GM12878 (cell line): ENCODE measurements at regions not wholly inside any gene's neighbourhood (a gene's known extent, or its start where the extent isn't known, plus 50 kb on each side); places are given as distances from the start of the nearest gene placed in this dataset.
A peak's percentile ranks its signal among the peaks of the same experiment; 100 is the strongest.

Source experiments
- ATAC-seq: fragments of 200-7000 bp; cut with Tn5 transposase; 3 replicates; pipeline ENCODE4 v1.9.1; 2020; ENCODE audit warnings: mild to moderate bottlenecking, moderate library complexity
- BruUV-seq: library from RNA; stranded (reverse); fragments of 400-500 nt; replicated peaks from 2 replicates; lab custom pipeline; 2021; lab: Mats Ljungman, UMichigan
- CTCF ChIA-PET: fragments of 300-600 bp; sonication (Branson Sonifier 250); formaldehyde crosslinking; extraction: SDS; loops from one replicate; lab custom pipeline; 2021; ENCODE audit warnings: inconsistent platforms; lab: Yijun Ruan, JAX
- POLR2A ChIA-PET: fragments of 350-600 bp; formaldehyde crosslinking; extraction: SDS; loops from one replicate; lab custom pipeline; 2021; ENCODE audit warnings: inconsistent platforms; lab: Charles Lee
- RAD21 ChIA-PET: fragments of 300-600 bp; sonication (Branson Sonifier 250); formaldehyde crosslinking; loops from one replicate; lab custom pipeline; 2023; ENCODE audit warnings: antibody characterized with exemption; ENCODE audit not compliant: unreplicated experiment; lab: Charles Lee
- SMC1A ChIA-PET: fragments of 300-600 bp; sonication (Branson Sonifier 250); formaldehyde crosslinking; loops from one replicate; lab custom pipeline; 2023; ENCODE audit not compliant: unreplicated experiment, uncharacterized antibody; lab: Charles Lee
- DNase-seq: peaks from one replicate; pipeline ENCODE4 v3.0.0-alpha.2; 2011; ENCODE audit warnings: low read depth, low spot score
- FAIRE-seq: peaks from 3 replicates; lab custom pipeline; 2011; peaks lifted over from hg19 to GRCh38; lab: Jason Lieb, UNC
- H2AFZ ChIP-seq: 2 replicates; pipeline ENCODE4 v1.6.0; 2011; ENCODE audit warnings: low read depth, low read length, control low read depth; ENCODE audit not compliant: control insufficient read depth
- H3K27ac ChIP-seq: 2 replicates; pipeline ENCODE4 v1.5.1; 2011; ENCODE audit warnings: control low read depth; ENCODE audit not compliant: control insufficient read depth, insufficient read depth
- H3K27me3 ChIP-seq, 2 experiments: replicated peaks in 1 of 2; 2 replicates each; pipeline versions ENCODE4 v1.6.0 to v1.6.1; 2011; ENCODE audit warnings: low read length in 1 of 2; ENCODE audit not compliant: control insufficient read depth in 2 of 2, insufficient read depth in 2 of 2
- H3K36me3 ChIP-seq, 2 experiments: 2 replicates each; pipeline ENCODE4 v1.5.1; 2011; ENCODE audit warnings: low read length in 1 of 2; ENCODE audit not compliant: control insufficient read depth in 2 of 2, insufficient read depth in 2 of 2
- H3K4me1 ChIP-seq: 2 replicates; pipeline ENCODE4 v1.6.1; 2011; ENCODE audit warnings: mild to moderate bottlenecking, low read length, moderate library complexity, mixed read lengths; ENCODE audit not compliant: control insufficient read depth, insufficient read depth
- H3K4me2 ChIP-seq: 2 replicates; pipeline ENCODE4 v1.6.0; 2011; ENCODE audit warnings: control low read depth; ENCODE audit not compliant: control insufficient read depth, insufficient read depth
- H3K4me3 ChIP-seq: fragments of 200-600 bp; sonication (generic); 2 replicates; pipeline ENCODE4 v1.5.1; 2016
- H3K79me2 ChIP-seq: 2 replicates; pipeline ENCODE4 v1.6.0; 2011; ENCODE audit warnings: low read length; ENCODE audit not compliant: control insufficient read depth, insufficient read depth
- H3K9ac ChIP-seq: 2 replicates; pipeline ENCODE4 v1.8.0; 2011; ENCODE audit warnings: low read length, control low read depth, mixed read lengths; ENCODE audit not compliant: control insufficient read depth, insufficient read depth
- H3K9me3 ChIP-seq: replicated peaks from 3 replicates; pipeline ENCODE4 v1.5.1; 2011; ENCODE audit warnings: mild to moderate bottlenecking, low read length; ENCODE audit not compliant: control insufficient read depth, insufficient read depth
- H4K20me1 ChIP-seq: 2 replicates; pipeline ENCODE4 v1.6.0; 2011; ENCODE audit not compliant: control insufficient read depth, insufficient read depth
- CBFB ChIP-seq: IDR thresholded peaks from 2 replicates; pipeline ENCODE4 v1.6.1; 2016; ENCODE audit warnings: antibody characterized with exemption, low read depth
- CREB1 ChIP-seq: IDR thresholded peaks from 2 replicates; pipeline ENCODE4 v1.6.1; 2012; ENCODE audit warnings: low read depth, mild to moderate bottlenecking, inconsistent platforms
- IKZF2 ChIP-seq, 2 experiments: fragments of 450-650 bp; IDR thresholded peaks; 2 replicates each; pipeline ENCODE4 v1.6.1; 2017; ENCODE audit warnings: mild to moderate bottlenecking in 2 of 2, moderate library complexity in 2 of 2
- POU2F2 ChIP-seq: IDR thresholded peaks from 3 replicates; pipeline ENCODE4 v1.6.1; 2011; ENCODE audit warnings: low read depth, mild to moderate bottlenecking, low read length, borderline replicate concordance
- TBL1XR1 ChIP-seq: IDR thresholded peaks from 2 replicates; pipeline ENCODE4 v1.6.1; 2012; ENCODE audit warnings: low read depth, low read length, improper control_type of control experiment
- WGBS: methylation state at CpG from one replicate; pipeline ENCODE4 v1.1.6; 2016; ENCODE audit warnings: low lambda C conversion rate; ENCODE audit not compliant: insufficient replicate concordance, insufficient coverage; ENCODE audit errors: missing lambda C conversion rate; 5-methylcytosine and 5-hydroxymethylcytosine counted together
- in situ Hi-C: fragments of 300-500 bp; cut with MboI; formaldehyde crosslinking; loops from 9 replicates; pipeline ENCODE4 v1.14.3; 2018; ENCODE audit warnings: mixed read lengths
- intact Hi-C: fragments of 100-400 bp; cut with micrococcal nuclease; formaldehyde crosslinking; loops from one replicate; pipeline ENCODE4 v1.14.2; 2022; ENCODE audit not compliant: unreplicated experiment
- TF ChIP-seq, protein P1 (sequence below): IDR thresholded peaks from 2 replicates; pipeline ENCODE4 v1.6.1; 2012; ENCODE audit warnings: low read depth, low read length, improper control_type of control experiment
- TF ChIP-seq, protein P2 (sequence below): IDR thresholded peaks from 2 replicates; pipeline ENCODE4 v1.6.1; 2011; ENCODE audit warnings: mild to moderate bottlenecking, low read depth, low read length, moderate library complexity; ENCODE audit not compliant: insufficient replicate concordance
- TF ChIP-seq, protein P3 (sequence below): IDR thresholded peaks from 2 replicates; pipeline ENCODE4 v1.6.1; 2012; ENCODE audit warnings: improper control_type of control experiment, low read depth, low read length; ENCODE audit not compliant: insufficient replicate concordance

DNA sequence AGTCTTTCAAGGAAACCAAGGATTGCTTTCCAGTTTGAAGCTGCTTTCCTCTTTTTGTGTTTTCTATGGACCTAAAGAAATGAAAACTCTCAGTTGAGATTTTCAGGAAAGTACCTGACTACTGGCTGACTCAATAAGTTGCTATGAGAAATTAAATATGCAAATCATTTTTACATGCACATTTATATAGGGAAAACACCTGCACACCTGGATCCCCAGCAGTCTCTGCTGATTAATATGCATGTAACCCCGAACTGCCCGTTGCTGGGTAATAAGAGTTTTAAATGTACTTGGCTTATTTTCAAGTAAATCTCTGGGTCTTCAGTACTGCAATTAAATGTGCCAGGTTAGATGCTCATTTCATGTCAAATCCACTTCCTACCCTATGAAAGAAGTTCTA, 77.2 kb downstream of the KBTBD8 start:
- Histone ChIP-seq H3K9me3 (no peaks in the 10 kb centered on the region), H3K36me3 (no peaks in the 10 kb centered on the region), H4K20me1 (no peaks in the 10 kb centered on the region), H3K27ac (no peak overlapping the region), H3K79me2 (no peaks in the 10 kb centered on the region), H2AFZ (no peak overlapping the region), H3K4me1 (no peaks in the 10 kb centered on the region), H3K4me3 (no peak overlapping the region), H3K27me3 (no peaks in the 10 kb centered on the region), H3K9ac (no peak overlapping the region), H3K4me2 (no peak overlapping the region)
- BruUV-seq: no TSS peak
- DNase-seq (no peak), ATAC-seq (peak; percentile 71), FAIRE-seq (no peak)
- 26% methylated on average over 2 of the region's 2 CpGs for WGBS
- peak; percentile 65; the same call in 1 of the 3 replicates for TF ChIP-seq POU2F2
- TF ChIP-seq TBL1XR1: no peak
- SMC1A ChIA-PET: no interaction called here
- RAD21 ChIA-PET: interaction anchor here (1.1 kb wide), 1 partner anchor 27 kb away, joined by 4 read pairs; no protein-coding TSS in a partner anchor
- POLR2A ChIA-PET: no interaction called here
- in situ Hi-C loops (no loop called here), intact Hi-C loops (no loop called here)
- CTCF ChIA-PET: interaction anchor here (0.8 kb wide), 1 partner anchor 26 kb away, joined by 3 read pairs; no protein-coding TSS in a partner anchor

DNA sequence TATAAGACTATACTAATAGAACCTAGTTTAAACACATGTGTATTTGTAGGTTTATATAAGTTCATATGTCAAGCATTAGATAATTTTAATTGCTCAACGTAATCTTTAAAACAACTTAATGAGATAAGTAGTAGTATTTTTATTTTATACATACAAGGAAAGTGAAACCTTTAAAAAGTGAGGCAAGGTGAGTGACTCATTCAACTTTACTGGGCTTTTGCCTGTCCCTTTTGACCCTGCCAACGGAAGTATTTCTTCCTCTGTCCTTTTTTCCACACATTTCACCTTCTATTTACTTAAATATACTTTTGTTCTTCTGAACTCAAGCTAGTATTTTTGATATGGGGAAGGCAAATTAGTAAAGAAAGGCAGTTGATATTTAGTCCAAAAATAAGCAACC, 78.5 kb downstream of the KBTBD8 start:
- Histone ChIP-seq H3K27me3 (no peaks in the 10 kb centered on the region), H3K27ac (no peak overlapping the region), H3K9ac (no peak overlapping the region), H3K79me2 (no peaks in the 10 kb centered on the region), H3K4me2 (no peak overlapping the region), H3K4me1 (no peaks in the 10 kb centered on the region), H4K20me1 (no peaks in the 10 kb centered on the region), H3K4me3 (no peak overlapping the region), H3K9me3 (no peaks in the 10 kb centered on the region), H3K36me3 (no peaks in the 10 kb centered on the region), H2AFZ (no peak overlapping the region)
- intact Hi-C loops: no loop called here
- CTCF ChIA-PET: interaction anchor here (1.5 kb wide), 1 partner anchor 9 kb away, joined by 4 read pairs; no protein-coding TSS in a partner anchor
- FAIRE-seq (no peak), DNase-seq (no peak), ATAC-seq (peak; percentile 58)
- SMC1A ChIA-PET: interaction anchor here (1.0 kb wide), 1 partner anchor 86 kb away, joined by 3 read pairs; no protein-coding TSS in a partner anchor
- in situ Hi-C loops: no loop called here
- 3% methylated on average over 2 of the region's 2 CpGs for WGBS
- RAD21 ChIA-PET: interaction anchor here (1.1 kb wide), 1 partner anchor 28 kb away, joined by 4 read pairs; no protein-coding TSS in a partner anchor
- POLR2A ChIA-PET: no interaction called here
- BruUV-seq: no TSS peak
- TF ChIP-seq, protein P1, sequence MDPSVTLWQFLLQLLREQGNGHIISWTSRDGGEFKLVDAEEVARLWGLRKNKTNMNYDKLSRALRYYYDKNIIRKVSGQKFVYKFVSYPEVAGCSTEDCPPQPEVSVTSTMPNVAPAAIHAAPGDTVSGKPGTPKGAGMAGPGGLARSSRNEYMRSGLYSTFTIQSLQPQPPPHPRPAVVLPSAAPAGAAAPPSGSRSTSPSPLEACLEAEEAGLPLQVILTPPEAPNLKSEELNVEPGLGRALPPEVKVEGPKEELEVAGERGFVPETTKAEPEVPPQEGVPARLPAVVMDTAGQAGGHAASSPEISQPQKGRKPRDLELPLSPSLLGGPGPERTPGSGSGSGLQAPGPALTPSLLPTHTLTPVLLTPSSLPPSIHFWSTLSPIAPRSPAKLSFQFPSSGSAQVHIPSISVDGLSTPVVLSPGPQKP: no peak
- TF ChIP-seq, protein P2, sequence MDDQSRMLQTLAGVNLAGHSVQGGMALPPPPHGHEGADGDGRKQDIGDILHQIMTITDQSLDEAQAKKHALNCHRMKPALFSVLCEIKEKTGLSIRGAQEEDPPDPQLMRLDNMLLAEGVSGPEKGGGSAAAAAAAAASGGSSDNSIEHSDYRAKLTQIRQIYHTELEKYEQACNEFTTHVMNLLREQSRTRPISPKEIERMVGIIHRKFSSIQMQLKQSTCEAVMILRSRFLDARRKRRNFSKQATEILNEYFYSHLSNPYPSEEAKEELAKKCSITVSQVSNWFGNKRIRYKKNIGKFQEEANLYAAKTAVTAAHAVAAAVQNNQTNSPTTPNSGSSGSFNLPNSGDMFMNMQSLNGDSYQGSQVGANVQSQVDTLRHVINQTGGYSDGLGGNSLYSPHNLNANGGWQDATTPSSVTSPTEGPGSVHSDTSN: no peak
- TF ChIP-seq, protein P3, sequence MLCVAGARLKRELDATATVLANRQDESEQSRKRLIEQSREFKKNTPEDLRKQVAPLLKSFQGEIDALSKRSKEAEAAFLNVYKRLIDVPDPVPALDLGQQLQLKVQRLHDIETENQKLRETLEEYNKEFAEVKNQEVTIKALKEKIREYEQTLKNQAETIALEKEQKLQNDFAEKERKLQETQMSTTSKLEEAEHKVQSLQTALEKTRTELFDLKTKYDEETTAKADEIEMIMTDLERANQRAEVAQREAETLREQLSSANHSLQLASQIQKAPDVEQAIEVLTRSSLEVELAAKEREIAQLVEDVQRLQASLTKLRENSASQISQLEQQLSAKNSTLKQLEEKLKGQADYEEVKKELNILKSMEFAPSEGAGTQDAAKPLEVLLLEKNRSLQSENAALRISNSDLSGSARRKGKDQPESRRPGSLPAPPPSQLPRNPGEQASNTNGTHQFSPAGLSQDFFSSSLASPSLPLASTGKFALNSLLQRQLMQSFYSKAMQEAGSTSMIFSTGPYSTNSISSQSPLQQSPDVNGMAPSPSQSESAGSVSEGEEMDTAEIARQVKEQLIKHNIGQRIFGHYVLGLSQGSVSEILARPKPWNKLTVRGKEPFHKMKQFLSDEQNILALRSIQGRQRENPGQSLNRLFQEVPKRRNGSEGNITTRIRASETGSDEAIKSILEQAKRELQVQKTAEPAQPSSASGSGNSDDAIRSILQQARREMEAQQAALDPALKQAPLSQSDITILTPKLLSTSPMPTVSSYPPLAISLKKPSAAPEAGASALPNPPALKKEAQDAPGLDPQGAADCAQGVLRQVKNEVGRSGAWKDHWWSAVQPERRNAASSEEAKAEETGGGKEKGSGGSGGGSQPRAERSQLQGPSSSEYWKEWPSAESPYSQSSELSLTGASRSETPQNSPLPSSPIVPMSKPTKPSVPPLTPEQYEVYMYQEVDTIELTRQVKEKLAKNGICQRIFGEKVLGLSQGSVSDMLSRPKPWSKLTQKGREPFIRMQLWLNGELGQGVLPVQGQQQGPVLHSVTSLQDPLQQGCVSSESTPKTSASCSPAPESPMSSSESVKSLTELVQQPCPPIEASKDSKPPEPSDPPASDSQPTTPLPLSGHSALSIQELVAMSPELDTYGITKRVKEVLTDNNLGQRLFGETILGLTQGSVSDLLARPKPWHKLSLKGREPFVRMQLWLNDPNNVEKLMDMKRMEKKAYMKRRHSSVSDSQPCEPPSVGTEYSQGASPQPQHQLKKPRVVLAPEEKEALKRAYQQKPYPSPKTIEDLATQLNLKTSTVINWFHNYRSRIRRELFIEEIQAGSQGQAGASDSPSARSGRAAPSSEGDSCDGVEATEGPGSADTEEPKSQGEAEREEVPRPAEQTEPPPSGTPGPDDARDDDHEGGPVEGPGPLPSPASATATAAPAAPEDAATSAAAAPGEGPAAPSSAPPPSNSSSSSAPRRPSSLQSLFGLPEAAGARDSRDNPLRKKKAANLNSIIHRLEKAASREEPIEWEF: no peak
- TF ChIP-seq CBFB (no peak), IKZF2 (IDR thresholded peaks at IDR 0.05) (no peak), CREB1 (no peak)
